Osteocyte (in vitro differentiated cells): ENCODE measurements at regions not wholly inside any gene's neighbourhood (a gene's known extent, or its start where the extent isn't known, plus 50 kb on each side); places are given as distances from the start of the nearest gene placed in this dataset.
A peak's percentile ranks its signal among the peaks of the same experiment; 100 is the strongest.

Experiments used
- DNase-seq: peaks from one replicate; pipeline ENCODE4 v3.0.0; 2021; ENCODE audit warnings: mixed read lengths; ENCODE audit not compliant: unreplicated experiment; ENCODE audit errors: extremely low spot score
- H3K27ac Mint-ChIP-seq: one replicate; pipeline ENCODE4 v1.8.0; 2021; ENCODE audit warnings: mild to moderate bottlenecking, mixed read lengths; ENCODE audit not compliant: unreplicated experiment
- H3K27me3 Mint-ChIP-seq: one replicate; pipeline ENCODE4 v1.8.0; 2021; ENCODE audit warnings: mixed read lengths; ENCODE audit not compliant: unreplicated experiment
- H3K36me3 Mint-ChIP-seq: one replicate; pipeline ENCODE4 v1.8.0; 2021; ENCODE audit warnings: mixed read lengths; ENCODE audit not compliant: unreplicated experiment
- H3K4me1 Mint-ChIP-seq: one replicate; pipeline ENCODE4 v1.8.0; 2021; ENCODE audit warnings: mixed read lengths; ENCODE audit not compliant: unreplicated experiment
- H3K4me3 Mint-ChIP-seq: one replicate; pipeline ENCODE4 v1.8.0; 2021; ENCODE audit warnings: mild to moderate bottlenecking, moderate library complexity, mixed read lengths; ENCODE audit not compliant: unreplicated experiment
- H3K9me3 Mint-ChIP-seq: one replicate; pipeline ENCODE4 v1.8.0; 2021; ENCODE audit warnings: mixed read lengths; ENCODE audit not compliant: unreplicated experiment
- CTCF ChIP-seq: fragments of 200-600 bp; sonication (generic); IDR thresholded peaks from 2 replicates; pipeline ENCODE4 v1.5.0; 2021; ENCODE audit warnings: antibody characterized with exemption, mild to moderate bottlenecking, moderate library complexity

- Mint-ChIP-seq H3K4me1 (peaks cover 16% of the 10 kb centered on the region), H3K27me3 (no peaks in the 10 kb centered on the region), H3K36me3 (no peaks in the 10 kb centered on the region), H3K9me3 (no peaks in the 10 kb centered on the region), H3K4me3 (no peak overlapping the region), H3K27ac (no peak overlapping the region)
- no peak for TF ChIP-seq CTCF
- DNase-seq: no peak
Observed at GRCh38 chr2:20110383-20110782, 59.0 kb upstream of the LAPTM4A start.

GRCh38 chr2:20108655-20109396 is 57.4 kb upstream of the LAPTM4A start:
- DNase-seq: no peak
- no peaks in the 10 kb centered on the region for H3K27me3 Mint-ChIP-seq
- H3K27ac Mint-ChIP-seq: no peak overlapping the region
- H3K4me1 Mint-ChIP-seq: peaks cover 15% of the 10 kb centered on the region
- no peaks in the 10 kb centered on the region for H3K36me3 Mint-ChIP-seq
- TF ChIP-seq CTCF: no peak
- no peaks in the 10 kb centered on the region for H3K9me3 Mint-ChIP-seq
- H3K4me3 Mint-ChIP-seq: no peak overlapping the region

- no peak overlapping the region for H3K27ac Mint-ChIP-seq
Observed at GRCh38 chr2:20107776-20108175, 56.3 kb upstream of the LAPTM4A start.

GRCh38 chr2:20107352-20107751 is 55.9 kb upstream of the LAPTM4A start:
- TF ChIP-seq CTCF: no peak
- Mint-ChIP-seq H3K4me3 (no peak overlapping the region), H3K27ac (no peak overlapping the region), H3K9me3 (peaks cover 2% of the 10 kb centered on the region), H3K36me3 (no peaks in the 10 kb centered on the region), H3K27me3 (no peaks in the 10 kb centered on the region), H3K4me1 (peaks cover 9% of the 10 kb centered on the region)
- DNase-seq: no peak

More at GRCh38 chr2:20107776-20108175, 56.3 kb upstream of the LAPTM4A start:
- Mint-ChIP-seq H3K36me3 (no peaks in the 10 kb centered on the region), H3K4me1 (peaks cover 9% of the 10 kb centered on the region), H3K27me3 (no peaks in the 10 kb centered on the region), H3K9me3 (no peaks in the 10 kb centered on the region), H3K4me3 (no peak overlapping the region)
- no peak for DNase-seq
- no peak for TF ChIP-seq CTCF

GRCh38 chr2:20106746-20107145 is 55.3 kb upstream of the LAPTM4A start:
- no peaks in the 10 kb centered on the region for H3K27me3 Mint-ChIP-seq
- H3K9me3 Mint-ChIP-seq: peaks cover 7% of the 10 kb centered on the region
- no peaks in the 10 kb centered on the region for H3K36me3 Mint-ChIP-seq
- no peak for DNase-seq
- H3K4me3 Mint-ChIP-seq: no peak overlapping the region
- peak; percentile 33 for TF ChIP-seq CTCF
- H3K27ac Mint-ChIP-seq: no peak overlapping the region
- peaks cover 9% of the 10 kb centered on the region for H3K4me1 Mint-ChIP-seq
